ENCODE measurements at regions not wholly inside any gene's neighbourhood (a gene's known extent, or its start where the extent isn't known, plus 50 kb on each side); places are given as distances from the start of the nearest gene placed in this dataset.

- no peak overlapping the region for H3K27ac ChIP-seq (ENCODE audit: insufficient read length, low read depth, low read length)
- no peak overlapping the region for H3K14ac ChIP-seq (ENCODE audit: insufficient read depth, low read length)
- H3K79me1 ChIP-seq (ENCODE audit: insufficient read depth, low read depth, low read length, poor library complexity, severe bottlenecking), result no peaks in the 10 kb centered on the region
- H2AK5ac ChIP-seq (ENCODE audit: insufficient read length, low read length), result no peak overlapping the region
- no peaks in the 10 kb centered on the region for H3K79me2 ChIP-seq (ENCODE audit: insufficient read depth, low read length)
- Mint-ChIP-seq H3K27ac (no peak overlapping the region), H3K4me1 (peaks cover 0 to 9% of the 10 kb centered on the region in 2 experiments; a peak in 2 of 4 replicates), H3K4me3 (no peak overlapping the region), H3K27me3 (ENCODE audit: low read depth) (no peaks in the 10 kb centered on the region), H3K36me3 (ENCODE audit: insufficient read depth in 1 of 3, low read depth in 3 of 3) (no peaks in the 10 kb centered on the region), H3K9me3 (no peaks in the 10 kb centered on the region)
- no peaks in the 10 kb centered on the region for H3K4me1 ChIP-seq (ENCODE audit: insufficient read depth, low read length)
- no peak overlapping the region for H3K4ac ChIP-seq (ENCODE audit: low read depth, low read length)
- H2BK15ac ChIP-seq (ENCODE audit: low read depth, low read length), result no peak overlapping the region
- H2BK120ac ChIP-seq (ENCODE audit: low read depth, low read length, poor library complexity, severe bottlenecking), result no peak overlapping the region
- H3T11ph ChIP-seq (ENCODE audit: low read length), result no peak overlapping the region
- H4K20me1 ChIP-seq (ENCODE audit: control insufficient read depth, insufficient read depth, insufficient read length), result no peaks in the 10 kb centered on the region
- H3K18ac ChIP-seq (ENCODE audit: insufficient read length, low read depth, low read length), result no peak overlapping the region
- H3K9me3 ChIP-seq (ENCODE audit: control insufficient read depth, low read depth, low read length), result no peaks in the 10 kb centered on the region
- H3K27me3 ChIP-seq (ENCODE audit: insufficient read depth, low read length), result no peaks in the 10 kb centered on the region
- no peak overlapping the region for H2BK20ac ChIP-seq (ENCODE audit: low read depth, low read length, poor library complexity, severe bottlenecking)
- no peak overlapping the region for H4K5ac ChIP-seq (ENCODE audit: insufficient read length, low read depth, low read length)
- H2AFZ ChIP-seq (ENCODE audit: low read length), result no peak overlapping the region
- H3K4me2 ChIP-seq (ENCODE audit: insufficient read depth, insufficient read length, low read length), result no peak overlapping the region
- no CpG with 5 or more reads among the region's 5 CpGs for WGBS (ENCODE audit: extremely low coverage, insufficient read length, low lambda C conversion rate)
- H3K23me2 ChIP-seq (ENCODE audit: insufficient read length, low read depth, low read length, poor library complexity, severe bottlenecking), result no peaks in the 10 kb centered on the region
- no peak for DNase-seq
- no peak overlapping the region for H3K23ac ChIP-seq (ENCODE audit: insufficient read length, low read depth, low read length)
- no peak overlapping the region for H4K8ac ChIP-seq (replicated peaks; ENCODE audit: insufficient read length, low read depth, low read length)
- no peak overlapping the region for H4K91ac ChIP-seq (ENCODE audit: insufficient read length, low read depth, low read length)
- no peak overlapping the region for H3K9ac ChIP-seq (ENCODE audit: extremely low read depth, insufficient read length, low read length)
- H3K56ac ChIP-seq (ENCODE audit: insufficient read length, low read depth, low read length), result no peak overlapping the region
- no peak overlapping the region for H2BK12ac ChIP-seq (ENCODE audit: insufficient read length, low read depth, low read length)
- no peak overlapping the region for H2BK5ac ChIP-seq (ENCODE audit: insufficient read length, low read length)
- TF ChIP-seq CTCF (conservative IDR thresholded peaks at IDR 0.05), result no peak
Observed at GRCh38 chr1:239263801-239264200, 122.6 kb upstream of the CHRM3 start.
